ENCODE measurements at regions not wholly inside any gene's neighbourhood (a gene's known extent, or its start where the extent isn't known, plus 50 kb on each side); places are given as distances from the start of the nearest gene placed in this dataset.

DNA sequence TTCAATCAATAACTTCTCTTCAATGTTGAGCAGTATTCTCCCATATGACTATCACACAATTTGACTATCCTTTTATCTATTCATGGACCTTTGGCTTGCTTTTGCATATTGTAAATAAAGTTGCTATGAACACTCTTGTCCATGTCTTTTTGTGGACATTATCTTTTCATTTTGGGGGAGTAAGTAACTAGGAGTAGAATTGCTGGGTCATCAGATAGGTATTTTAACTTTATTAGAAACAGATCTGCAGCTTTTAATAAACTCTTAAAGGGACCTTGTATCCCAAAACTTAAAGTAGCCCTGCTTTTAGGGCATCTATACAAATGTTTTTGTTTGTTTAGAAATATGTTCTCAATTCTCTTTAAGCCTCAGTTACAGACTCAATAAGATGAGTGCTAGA is 614.2 kb upstream of the CITED2 start:
- Histone ChIP-seq H3K9ac (no peak overlapping the region), H3K27ac (no peak overlapping the region), H3K9me2 (ENCODE audit: insufficient read depth) (no peaks in the 10 kb centered on the region), H3K79me2 (ENCODE audit: insufficient read depth) (no peaks in the 10 kb centered on the region), H4K20me1 (ENCODE audit: insufficient read depth) (no peaks in the 10 kb centered on the region), H2AFZ (no peak overlapping the region; the same call in 1 of the 2 replicates), H3K4me3 (no peak overlapping the region), H3F3A (ENCODE audit: insufficient read depth) (peaks cover 11% of the 10 kb centered on the region), H3K27me3 (replicated peaks; ENCODE audit: insufficient read depth) (no peaks in the 10 kb centered on the region), H3K36me3 (ENCODE audit: low read depth) (no peaks in the 10 kb centered on the region), H3K9me3 (ENCODE audit: low read depth) (no peaks in the 10 kb centered on the region), H3K4me2 (ENCODE audit: unreplicated experiment) (peak overlapping the region; percentile 5), H3K4me1 (ENCODE audit: insufficient read depth) (peaks cover 21% of the 10 kb centered on the region)
- DNase-seq = peak; percentile 17
- in situ Hi-C loops (cut with MboI) = no loop called here
- TF ChIP-seq EZH2phosphoT487 (IDR thresholded peaks at IDR 0.05; ENCODE audit: insufficient read depth, low read depth) (no peak), EZH2 (IDR thresholded peaks at IDR 0.05; ENCODE audit: insufficient read depth, poor library complexity, severe bottlenecking) (no peak)

DNA sequence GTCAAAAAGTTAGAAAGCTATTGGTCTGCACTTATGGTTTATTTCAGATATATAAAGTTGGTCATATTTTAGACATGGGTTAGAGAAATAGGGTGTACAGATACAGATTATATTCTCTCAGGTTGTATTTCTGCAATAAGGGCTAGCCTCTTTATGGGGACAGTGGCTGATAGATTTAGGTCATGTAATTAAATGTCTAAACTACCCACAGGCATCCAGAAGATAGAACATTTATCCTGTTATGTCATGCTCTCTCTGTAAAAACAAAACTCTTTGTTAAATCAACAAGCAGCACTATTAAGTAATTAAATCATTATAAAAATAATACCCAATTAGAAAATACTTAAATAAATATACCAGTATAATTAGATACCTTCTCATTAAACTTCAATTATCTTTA is 612.6 kb upstream of the CITED2 start:
- Histone ChIP-seq H3K4me3 (no peak overlapping the region), H3K9me2 (ENCODE audit: insufficient read depth) (no peaks in the 10 kb centered on the region), H2AFZ (no peak overlapping the region), H3K79me2 (ENCODE audit: insufficient read depth) (no peaks in the 10 kb centered on the region), H3F3A (ENCODE audit: insufficient read depth) (peaks cover 27% of the 10 kb centered on the region), H3K9me3 (ENCODE audit: low read depth) (no peaks in the 10 kb centered on the region), H3K27ac (no peak overlapping the region), H3K9ac (no peak overlapping the region), H3K36me3 (ENCODE audit: low read depth) (no peaks in the 10 kb centered on the region), H3K4me2 (ENCODE audit: unreplicated experiment) (no peak overlapping the region), H3K27me3 (replicated peaks; ENCODE audit: insufficient read depth) (no peaks in the 10 kb centered on the region), H3K4me1 (ENCODE audit: insufficient read depth) (peaks cover 37% of the 10 kb centered on the region), H4K20me1 (ENCODE audit: insufficient read depth) (no peaks in the 10 kb centered on the region)
- no peak for DNase-seq
- in situ Hi-C loops (cut with MboI) = no loop called here
- no peak for TF ChIP-seq EZH2phosphoT487 (IDR thresholded peaks at IDR 0.05; ENCODE audit: insufficient read depth, low read depth)
- TF ChIP-seq EZH2 (IDR thresholded peaks at IDR 0.05; ENCODE audit: insufficient read depth, poor library complexity, severe bottlenecking) = no peak

DNA sequence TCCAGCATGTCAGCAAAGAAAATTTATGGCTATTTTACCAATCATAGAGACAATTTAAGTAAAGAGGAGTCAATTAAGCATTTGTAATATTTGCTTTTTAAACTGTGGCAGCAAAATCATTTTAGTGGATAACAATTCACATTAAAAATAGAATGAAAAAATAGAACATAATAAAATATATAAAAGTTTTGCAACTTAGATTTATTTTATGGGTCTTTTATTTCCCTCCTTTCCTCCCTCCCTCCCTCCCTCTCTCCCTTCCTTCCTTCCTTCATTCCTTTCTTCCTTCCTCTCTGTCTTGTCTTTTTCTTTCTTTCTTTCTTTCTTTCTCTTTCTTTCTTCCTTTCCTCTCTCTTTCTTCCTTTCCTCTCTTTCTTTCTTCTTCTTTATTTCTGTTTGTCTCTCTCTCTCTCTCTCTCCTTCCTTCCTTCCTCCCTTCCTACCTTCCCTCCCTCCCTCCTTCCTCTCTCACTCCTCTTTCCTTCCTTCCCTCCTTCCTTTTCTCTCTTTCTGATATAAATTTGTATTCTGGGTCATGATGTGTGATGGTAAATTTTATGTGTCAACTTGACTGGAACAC is 610.9 kb upstream of the CITED2 start:
- no peaks in the 10 kb centered on the region for H3K9me2 ChIP-seq (ENCODE audit: insufficient read depth)
- no peak overlapping the region for H3K4me2 ChIP-seq (ENCODE audit: unreplicated experiment)
- H3K27me3 ChIP-seq (replicated peaks; ENCODE audit: insufficient read depth) = no peaks in the 10 kb centered on the region
- H3K4me3 ChIP-seq = no peak overlapping the region
- H3K9me3 ChIP-seq (ENCODE audit: low read depth) = no peaks in the 10 kb centered on the region
- H3K4me1 ChIP-seq (ENCODE audit: insufficient read depth) = peaks cover 47% of the 10 kb centered on the region
- H3F3A ChIP-seq (ENCODE audit: insufficient read depth) = peaks cover 45% of the 10 kb centered on the region
- H3K9ac ChIP-seq = no peak overlapping the region
- H3K36me3 ChIP-seq (ENCODE audit: low read depth) = no peaks in the 10 kb centered on the region
- H2AFZ ChIP-seq = no peak overlapping the region
- no peaks in the 10 kb centered on the region for H4K20me1 ChIP-seq (ENCODE audit: insufficient read depth)
- no peak for TF ChIP-seq EZH2 (IDR thresholded peaks at IDR 0.05; ENCODE audit: insufficient read depth, poor library complexity, severe bottlenecking)
- no peak overlapping the region for H3K27ac ChIP-seq
- no peaks in the 10 kb centered on the region for H3K79me2 ChIP-seq (ENCODE audit: insufficient read depth)
- in situ Hi-C loops (cut with MboI) = no loop called here
- DNase-seq = no peak

DNA sequence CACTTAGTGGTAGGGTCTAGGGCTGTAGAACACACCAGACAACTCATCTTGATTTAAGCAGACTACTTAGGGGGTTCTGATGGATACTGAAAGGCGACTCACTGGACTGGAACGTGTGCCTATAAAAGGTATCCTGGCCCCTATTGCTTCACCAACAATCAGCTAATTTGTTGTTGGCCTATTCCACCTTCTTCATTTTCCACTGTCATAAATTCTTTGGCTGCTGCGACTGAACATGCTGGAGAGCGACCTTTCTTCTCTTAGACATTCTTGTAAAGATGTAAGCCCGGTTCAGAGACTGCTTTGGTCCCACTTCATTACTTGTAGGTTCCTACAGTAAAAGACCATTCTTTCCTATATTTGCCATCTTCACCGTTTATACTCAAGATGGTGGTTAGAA is 609.9 kb upstream of the CITED2 start:
- no peak overlapping the region; the same call in 1 of the 2 replicates for H2AFZ ChIP-seq
- H3K36me3 ChIP-seq (ENCODE audit: low read depth) = no peaks in the 10 kb centered on the region
- 98% methylated on average over 6 of the region's 6 CpGs for WGBS, 2 experiments (ENCODE audit: low coverage in 1 of 2, low lambda C conversion rate in 2 of 2, missing lambda C conversion rate in 2 of 2)
- H3K9me2 ChIP-seq (ENCODE audit: insufficient read depth) = no peaks in the 10 kb centered on the region
- TF ChIP-seq EZH2 (IDR thresholded peaks at IDR 0.05; ENCODE audit: insufficient read depth, poor library complexity, severe bottlenecking) (no peak), EZH2phosphoT487 (IDR thresholded peaks at IDR 0.05; ENCODE audit: insufficient read depth, low read depth) (no peak)
- peak overlapping the region; percentile 61 for H3K4me2 ChIP-seq (ENCODE audit: unreplicated experiment)
- no peak overlapping the region for H3K4me3 ChIP-seq
- in situ Hi-C loops (cut with MboI) = no loop called here
- H4K20me1 ChIP-seq (ENCODE audit: insufficient read depth) = no peaks in the 10 kb centered on the region
- H3K27ac ChIP-seq = peak overlapping the region; percentile 58; the same call in 1 of the 2 replicates
- peaks cover 49% of the 10 kb centered on the region for H3F3A ChIP-seq (ENCODE audit: insufficient read depth)
- H3K9me3 ChIP-seq (ENCODE audit: low read depth) = no peaks in the 10 kb centered on the region
- H3K4me1 ChIP-seq (ENCODE audit: insufficient read depth) = peaks cover 51% of the 10 kb centered on the region
- no peaks in the 10 kb centered on the region for H3K79me2 ChIP-seq (ENCODE audit: insufficient read depth)
- DNase-seq = no peak
- no peaks in the 10 kb centered on the region for H3K27me3 ChIP-seq (replicated peaks; ENCODE audit: insufficient read depth)
- H3K9ac ChIP-seq = no peak overlapping the region

Measured in GM23248 (cell line).